Progenitor cell of endocrine pancreas (in vitro differentiated cells): ENCODE measurements at regions not wholly inside any gene's neighbourhood (a gene's known extent, or its start where the extent isn't known, plus 50 kb on each side); places are given as distances from the start of the nearest gene placed in this dataset.

Source experiments
- DNase-seq: peaks from one replicate; pipeline ENCODE4 v3.0.0; 2021; ENCODE audit warnings: low spot score; ENCODE audit not compliant: unreplicated experiment
- H3K27ac Mint-ChIP-seq: 2 replicates; pipeline ENCODE4 v1.8.0; 2021; ENCODE audit warnings: mild to moderate bottlenecking, moderate library complexity, mixed read lengths
- H3K27me3 Mint-ChIP-seq: 2 replicates; pipeline ENCODE4 v1.8.0; 2021; ENCODE audit warnings: mixed read lengths
- H3K36me3 Mint-ChIP-seq: 2 replicates; pipeline ENCODE4 v1.8.0; 2022; ENCODE audit warnings: mixed read lengths; ENCODE audit not compliant: insufficient read depth
- H3K4me1 Mint-ChIP-seq: 2 replicates; pipeline ENCODE4 v1.8.0; 2021; ENCODE audit warnings: low read depth, mixed read lengths
- H3K4me3 Mint-ChIP-seq: 2 replicates; pipeline ENCODE4 v1.8.0; 2021; ENCODE audit warnings: low read depth, mild to moderate bottlenecking, moderate library complexity, mixed read lengths
- H3K9me3 Mint-ChIP-seq: 2 replicates; pipeline ENCODE4 v1.8.0; 2021; ENCODE audit warnings: low read depth, mixed read lengths
- TF ChIP-seq, protein P1 (sequence below): fragments of 200-600 bp; sonication (generic); IDR thresholded peaks from one replicate; pipeline ENCODE4 v1.5.0; 2021; ENCODE audit warnings: antibody characterized with exemption, mild to moderate bottlenecking; ENCODE audit not compliant: unreplicated experiment

DNA sequence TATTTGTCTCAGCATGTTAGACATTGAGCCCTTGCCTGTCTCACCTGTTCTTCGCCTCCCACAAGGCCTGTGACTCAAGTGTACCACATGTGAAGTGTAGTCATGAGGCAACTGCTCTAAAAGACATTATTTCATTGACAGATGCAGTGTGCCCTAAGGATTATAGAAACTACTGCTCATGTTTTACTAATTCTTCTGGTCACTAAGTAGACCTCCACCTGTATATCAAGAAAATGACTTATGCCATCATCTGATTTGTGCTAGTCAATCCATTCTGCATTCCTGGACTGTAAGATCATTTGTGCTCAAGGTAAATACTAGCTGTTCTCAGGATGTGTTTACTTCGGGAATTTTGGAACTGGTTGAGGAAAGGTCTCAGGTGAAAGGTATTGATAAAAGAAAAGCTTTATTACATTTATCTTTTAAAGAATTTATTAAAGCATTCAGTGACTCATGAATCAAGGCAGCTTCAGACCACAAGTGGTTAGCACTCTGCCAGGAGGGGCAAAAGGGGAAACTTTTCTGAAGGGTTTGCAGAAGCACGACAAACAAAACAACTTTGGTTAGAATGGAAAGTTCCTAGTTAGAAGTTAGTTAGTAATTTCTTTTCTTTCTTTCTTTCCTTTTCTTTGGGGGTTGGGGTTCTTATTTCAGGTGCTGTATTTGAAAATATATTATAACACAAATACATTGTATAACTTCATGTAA, 465.3 kb upstream of the CBLB start:
- Mint-ChIP-seq H3K36me3 (no peaks in the 10 kb centered on the region), H3K4me3 (no peak overlapping the region), H3K9me3 (no peaks in the 10 kb centered on the region), H3K27me3 (no peaks in the 10 kb centered on the region), H3K4me1 (peaks cover 12% of the 10 kb centered on the region), H3K27ac (no peak overlapping the region)
- DNase-seq: no peak
- TF ChIP-seq, protein P1, sequence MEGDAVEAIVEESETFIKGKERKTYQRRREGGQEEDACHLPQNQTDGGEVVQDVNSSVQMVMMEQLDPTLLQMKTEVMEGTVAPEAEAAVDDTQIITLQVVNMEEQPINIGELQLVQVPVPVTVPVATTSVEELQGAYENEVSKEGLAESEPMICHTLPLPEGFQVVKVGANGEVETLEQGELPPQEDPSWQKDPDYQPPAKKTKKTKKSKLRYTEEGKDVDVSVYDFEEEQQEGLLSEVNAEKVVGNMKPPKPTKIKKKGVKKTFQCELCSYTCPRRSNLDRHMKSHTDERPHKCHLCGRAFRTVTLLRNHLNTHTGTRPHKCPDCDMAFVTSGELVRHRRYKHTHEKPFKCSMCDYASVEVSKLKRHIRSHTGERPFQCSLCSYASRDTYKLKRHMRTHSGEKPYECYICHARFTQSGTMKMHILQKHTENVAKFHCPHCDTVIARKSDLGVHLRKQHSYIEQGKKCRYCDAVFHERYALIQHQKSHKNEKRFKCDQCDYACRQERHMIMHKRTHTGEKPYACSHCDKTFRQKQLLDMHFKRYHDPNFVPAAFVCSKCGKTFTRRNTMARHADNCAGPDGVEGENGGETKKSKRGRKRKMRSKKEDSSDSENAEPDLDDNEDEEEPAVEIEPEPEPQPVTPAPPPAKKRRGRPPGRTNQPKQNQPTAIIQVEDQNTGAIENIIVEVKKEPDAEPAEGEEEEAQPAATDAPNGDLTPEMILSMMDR: no peak

DNA sequence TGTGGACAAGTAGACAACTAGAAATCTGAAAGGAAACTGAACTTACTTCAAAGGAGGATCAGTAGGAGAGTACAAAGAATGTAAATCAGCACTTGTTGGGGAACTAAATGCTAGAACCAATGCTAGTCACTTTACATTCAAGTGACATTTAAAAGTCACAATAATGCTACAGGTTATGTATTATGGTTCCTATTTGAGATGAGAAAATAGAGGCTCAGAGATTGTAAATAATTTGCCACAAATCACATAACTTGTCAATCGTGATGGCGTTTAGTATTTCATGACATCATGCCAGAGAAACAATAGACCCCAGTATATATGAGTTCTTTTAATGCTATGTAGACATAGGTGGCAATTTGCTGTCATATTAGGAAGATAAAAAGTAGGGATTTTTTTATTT, 467.8 kb upstream of the CBLB start:
- Mint-ChIP-seq H3K4me1 (peaks cover 9% of the 10 kb centered on the region), H3K27ac (no peak overlapping the region)

DNA sequence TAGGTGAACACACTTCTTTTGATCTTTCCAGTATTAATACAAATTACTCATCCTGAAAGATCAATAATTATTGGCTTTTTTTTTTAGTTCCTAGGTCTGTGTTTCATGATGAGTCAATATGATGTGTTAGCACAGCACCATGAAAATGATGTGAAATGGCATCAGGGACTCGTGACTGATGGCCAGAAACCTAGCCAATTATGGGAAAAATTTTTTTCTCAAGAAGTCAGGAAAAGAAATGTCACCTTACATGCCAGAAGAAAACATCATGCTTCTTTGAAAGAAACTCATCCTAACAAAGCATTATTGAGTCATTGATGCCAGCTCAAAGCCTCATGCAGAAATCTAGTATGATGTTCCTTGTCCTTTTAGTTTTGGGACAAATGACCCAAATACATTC, 468.3 kb upstream of the CBLB start:
- TF ChIP-seq, protein P1: no peak
- Mint-ChIP-seq H3K9me3 (no peaks in the 10 kb centered on the region), H3K4me1 (peaks cover 9% of the 10 kb centered on the region), H3K4me3 (no peak overlapping the region), H3K36me3 (no peaks in the 10 kb centered on the region), H3K27me3 (no peaks in the 10 kb centered on the region), H3K27ac (no peak overlapping the region)
- no peak for DNase-seq

More for the DNA sequence above, 467.8 kb upstream of the CBLB start:
- H3K9me3 Mint-ChIP-seq: no peaks in the 10 kb centered on the region
- no peaks in the 10 kb centered on the region for H3K36me3 Mint-ChIP-seq
- no peaks in the 10 kb centered on the region for H3K27me3 Mint-ChIP-seq
- no peak overlapping the region for H3K4me3 Mint-ChIP-seq
- DNase-seq: no peak
- TF ChIP-seq, protein P1: no peak

DNA sequence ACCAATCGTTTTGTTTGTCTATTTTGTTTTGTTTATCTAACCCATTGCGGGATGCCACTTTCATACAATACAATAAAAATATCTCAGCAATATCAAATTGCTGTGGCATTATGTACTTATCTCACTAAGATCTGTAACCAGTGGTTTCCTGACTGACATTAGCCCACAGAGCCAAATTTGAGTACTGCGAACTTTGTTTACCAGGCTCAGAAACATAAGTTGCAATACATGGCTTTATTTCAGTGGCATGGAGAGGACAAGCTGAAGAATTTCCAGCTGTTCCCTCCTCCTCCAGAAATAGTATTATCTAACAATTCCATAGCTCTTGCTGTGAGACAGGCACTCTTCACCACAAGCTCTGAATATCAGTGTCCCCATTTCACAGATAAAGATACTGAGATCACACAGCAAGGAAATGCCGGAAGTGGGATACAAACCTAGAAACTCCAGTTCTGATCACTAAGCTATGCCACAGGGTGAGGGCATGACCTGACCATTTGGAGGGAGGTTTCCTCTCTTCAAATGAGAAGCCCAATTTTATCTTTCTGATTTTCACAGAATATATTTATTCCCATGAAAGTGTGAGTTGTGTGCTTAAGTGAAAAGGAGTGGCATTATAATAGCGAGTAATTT, 469.9 kb upstream of the CBLB start:
- Mint-ChIP-seq H3K4me1 (peaks cover 9% of the 10 kb centered on the region), H3K4me3 (no peak overlapping the region), H3K27me3 (no peaks in the 10 kb centered on the region), H3K36me3 (no peaks in the 10 kb centered on the region), H3K27ac (no peak overlapping the region), H3K9me3 (no peaks in the 10 kb centered on the region)
- TF ChIP-seq, protein P1: no peak
- no peak for DNase-seq

DNA sequence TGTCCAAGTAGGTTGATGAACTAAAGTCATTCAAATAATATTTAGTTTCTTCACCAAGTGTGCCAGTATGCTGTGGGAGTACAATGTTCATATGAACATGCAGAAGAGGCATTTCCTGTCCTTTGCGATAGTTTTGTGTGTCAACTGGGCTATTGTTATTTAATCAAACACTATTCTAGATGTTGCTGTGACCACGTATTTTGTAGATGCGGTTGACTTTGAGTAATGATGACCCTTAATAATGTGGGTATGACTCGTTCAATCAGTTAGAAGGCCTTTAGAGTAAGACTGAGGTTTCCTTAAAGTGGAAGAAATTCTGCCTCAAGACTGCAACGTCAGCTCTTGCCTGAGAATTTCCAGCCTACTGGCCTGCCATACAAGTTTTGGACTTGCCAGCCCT, 470.7 kb upstream of the CBLB start:
- Mint-ChIP-seq H3K36me3 (no peaks in the 10 kb centered on the region), H3K9me3 (no peaks in the 10 kb centered on the region), H3K27ac (no peak overlapping the region), H3K27me3 (no peaks in the 10 kb centered on the region), H3K4me1 (peaks cover 5% of the 10 kb centered on the region), H3K4me3 (no peak overlapping the region)
- TF ChIP-seq, protein P1: no peak
- no peak for DNase-seq
